ENCODE measurements at regions not wholly inside any gene's neighbourhood (a gene's known extent, or its start where the extent isn't known, plus 50 kb on each side); places are given as distances from the start of the nearest gene placed in this dataset.

- no peak overlapping the region for H3K14ac ChIP-seq (ENCODE audit: insufficient read length)
- H3K9me3 ChIP-seq (ENCODE audit: insufficient read depth in 2 of 2, low read depth in 1 of 2, low read length in 1 of 2): no peaks in the 10 kb centered on the region
- TF ChIP-seq SUZ12 (IDR thresholded peaks at IDR 0.05; ENCODE audit: low read length) (no peak), KDM4A (IDR thresholded peaks at IDR 0.05; ENCODE audit: low read depth, low read length, severe bottlenecking) (no peak), FOSL1 (IDR thresholded peaks at IDR 0.05; ENCODE audit: insufficient read depth, low read depth, low read length) (no peak), USF2 (IDR thresholded peaks at IDR 0.05; ENCODE audit: low read length) (no peak), EZH2 (IDR thresholded peaks at IDR 0.05; ENCODE audit: low read depth, low read length, severe bottlenecking) (no peak), RXRA (IDR thresholded peaks at IDR 0.05; ENCODE audit: insufficient read depth, low read depth, low read length) (no peak), BCL11A (IDR thresholded peaks at IDR 0.05; ENCODE audit: low read depth in 2 of 2, low read length in 2 of 2) (no peak)
- TF ChIP-seq, protein P1, sequence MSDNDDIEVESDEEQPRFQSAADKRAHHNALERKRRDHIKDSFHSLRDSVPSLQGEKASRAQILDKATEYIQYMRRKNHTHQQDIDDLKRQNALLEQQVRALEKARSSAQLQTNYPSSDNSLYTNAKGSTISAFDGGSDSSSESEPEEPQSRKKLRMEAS (IDR thresholded peaks at IDR 0.05): no peak
- H3K79me1 ChIP-seq (ENCODE audit: low read depth, low read length): no peaks in the 10 kb centered on the region
- H3K4me1 ChIP-seq (replicated peaks in 1 of 4; ENCODE audit: control insufficient read depth in 3 of 4, insufficient read depth in 4 of 4, low read length in 3 of 4): peaks cover 0 to 3% (median 0%) of the 10 kb centered on the region in 4 experiments; a peak in 1 of 7 replicates
- H3K79me2 ChIP-seq (ENCODE audit: control insufficient read depth in 1 of 2, insufficient read depth in 2 of 2, low read length in 2 of 2): no peaks in the 10 kb centered on the region
- H4K91ac ChIP-seq (replicated peaks; ENCODE audit: insufficient read length, low read length): no peak overlapping the region
- H3K56ac ChIP-seq (replicated peaks; ENCODE audit: insufficient read length, low read depth, low read length): no peak overlapping the region
- no peak overlapping the region for H3K27ac ChIP-seq (ENCODE audit: low read depth, low read length)
- no peaks in the 10 kb centered on the region for H3K27me3 ChIP-seq (replicated peaks in 1 of 4; ENCODE audit: control insufficient read depth in 3 of 4, extremely low read depth in 1 of 4, insufficient read depth in 3 of 4, low read length in 3 of 4)
- H2AFZ ChIP-seq (ENCODE audit: low read length): 0 out of 2 replicates have a peak overlapping the region, but pooled peaks have one; percentile 50
- ChIA-PET POLR2A (ENCODE audit: partially characterized antibody) (no interaction called here), CTCF (ENCODE audit: partially characterized antibody) (no interaction called here)
- 88% methylated on average over 7 of the region's 7 CpGs; no CpG with 5 or more reads in 1 of the 2 experiments for WGBS, 2 experiments (ENCODE audit: extremely low coverage in 1 of 2, insufficient coverage in 1 of 2, insufficient read length in 1 of 2, insufficient replicate concordance in 2 of 2, low coverage in 1 of 2, low lambda C conversion rate in 2 of 2, missing lambda C conversion rate in 1 of 2)
- no peak overlapping the region for H2BK12ac ChIP-seq (ENCODE audit: low read depth, low read length)
- DNase-seq (ENCODE audit: low read depth in 1 of 2, low spot score in 2 of 2): no peak
- no peaks in the 10 kb centered on the region for H4K20me1 ChIP-seq (replicated peaks in 1 of 2; ENCODE audit: control insufficient read depth in 1 of 2, insufficient read depth in 2 of 2, low read length in 2 of 2)
- no peak overlapping the region for H2AK5ac ChIP-seq (ENCODE audit: low read depth, low read length)
- no peak overlapping the region for H2BK120ac ChIP-seq (replicated peaks; ENCODE audit: low read depth, low read length)
- H4K8ac ChIP-seq (ENCODE audit: extremely low read depth, insufficient read depth, low read length): no peak overlapping the region
- no peak overlapping the region for H3K4me2 ChIP-seq (ENCODE audit: insufficient read depth in 1 of 2, low read depth in 2 of 2, low read length in 2 of 2)
- H3K4me3 ChIP-seq (ENCODE audit: extremely low read depth in 1 of 4, insufficient read depth in 2 of 4, low read depth in 3 of 4, low read length in 4 of 4): no peak overlapping the region
- H3K9ac ChIP-seq (replicated peaks in 1 of 4; ENCODE audit: extremely low read depth in 1 of 4, low read depth in 3 of 4, low read length in 3 of 4): no peak overlapping the region
- H2BK20ac ChIP-seq (ENCODE audit: low read length): no peak overlapping the region
- H3K4ac ChIP-seq (replicated peaks; ENCODE audit: insufficient read length, low read depth, low read length): no peak overlapping the region
- H2BK5ac ChIP-seq (ENCODE audit: low read depth, low read length): no peak overlapping the region
- H3K23me2 ChIP-seq (ENCODE audit: low read depth, low read length): no peaks in the 10 kb centered on the region
- H3K18ac ChIP-seq (ENCODE audit: extremely low read depth, low read length): no peak overlapping the region
- no peak for FAIRE-seq
- no peak overlapping the region for H2BK15ac ChIP-seq (ENCODE audit: low read length)
- no peaks in the 10 kb centered on the region for H3K36me3 ChIP-seq (ENCODE audit: control insufficient read depth in 2 of 4, insufficient read depth in 4 of 4, low read length in 3 of 4)
- no peak overlapping the region for H4K5ac ChIP-seq (ENCODE audit: insufficient read length, low read depth, low read length)
- H3K23ac ChIP-seq (ENCODE audit: insufficient read length): no peak overlapping the region
Measured at GRCh38 chr1:229905031-229905545, 161.9 kb upstream of the GALNT2 start.
